ENCODE measurements at regions not wholly inside any gene's neighbourhood (a gene's known extent, or its start where the extent isn't known, plus 50 kb on each side); places are given as distances from the start of the nearest gene placed in this dataset.

- TF ChIP-seq CBX3 (IDR thresholded peaks at IDR 0.05; ENCODE audit: low read depth) (no peak), CTCF (IDR thresholded peaks at IDR 0.05 in 2 of 3, conservative IDR thresholded peaks at IDR 0.05 in 1 of 3; ENCODE audit: borderline replicate concordance in 1 of 3, insufficient read depth in 1 of 3, low read depth in 2 of 3, low read length in 2 of 3) (no peak), ZFX (IDR thresholded peaks at IDR 0.05) (no peak), POLR2A (IDR thresholded peaks at IDR 0.05; ENCODE audit: borderline replicate concordance, extremely low read depth, insufficient read depth, insufficient read length) (no peak), SP1 (IDR thresholded peaks at IDR 0.05; ENCODE audit: low read depth) (no peak), REST (IDR thresholded peaks at IDR 0.05; ENCODE audit: low read depth) (no peak), ZNF274 (IDR thresholded peaks at IDR 0.05; ENCODE audit: low read depth, low read length) (no peak), POLR2AphosphoS5 (IDR thresholded peaks at IDR 0.05; ENCODE audit: low read depth, low read length) (no peak), EZH2 (IDR thresholded peaks at IDR 0.05) (no peak), ATF3 (IDR thresholded peaks at IDR 0.05) (no peak)
Observed at GRCh38 chr3:159626598-159626997, 362.0 kb upstream of the IL12A start.

Data from HCT116 (cell line).